EH (cell line): ENCODE measurements at regions not wholly inside any gene's neighbourhood (a gene's known extent, or its start where the extent isn't known, plus 50 kb on each side); places are given as distances from the start of the nearest gene placed in this dataset.

ENCODE experiments used
- DNase-seq: peaks from one replicate; pipeline ENCODE4 v3.0.0-alpha.2; 2015; ENCODE audit warnings: low read depth

DNA sequence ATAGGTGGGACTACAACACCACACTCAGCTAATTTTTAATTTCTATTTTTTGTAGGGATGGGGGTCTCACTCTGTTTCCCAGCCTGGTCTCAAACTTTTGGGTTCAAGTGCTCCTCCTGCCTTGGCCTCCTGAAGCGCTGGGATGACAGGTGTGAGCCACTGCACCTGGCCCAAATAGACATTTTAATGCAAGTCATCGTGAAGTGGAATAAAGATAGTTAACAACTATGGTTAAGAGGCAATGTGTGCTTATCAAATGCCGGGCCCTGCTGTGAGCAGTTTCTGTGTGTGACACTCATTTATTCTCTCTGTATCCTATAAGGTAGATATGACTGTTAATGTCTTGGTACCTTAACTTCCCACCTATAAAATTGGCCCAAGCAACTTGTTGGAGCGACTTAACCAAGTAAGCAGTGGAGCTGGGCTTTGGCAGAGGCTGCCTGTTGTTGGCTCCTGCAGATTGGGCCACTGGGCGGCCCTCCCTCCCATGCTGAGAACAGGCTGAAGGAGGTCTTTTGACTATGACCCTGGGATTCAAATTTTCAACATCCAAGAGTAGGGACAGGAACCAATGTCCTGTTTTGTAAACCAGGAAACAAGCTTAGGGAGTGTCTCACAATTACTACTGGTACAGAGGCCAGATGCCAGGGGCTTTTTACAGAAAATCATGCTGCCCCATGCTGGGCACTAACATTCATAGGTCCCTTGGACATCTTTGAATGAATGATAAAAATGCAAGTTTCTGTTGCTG, 450.7 kb downstream of the TSHZ3 start:
- no peak for DNase-seq

DNA sequence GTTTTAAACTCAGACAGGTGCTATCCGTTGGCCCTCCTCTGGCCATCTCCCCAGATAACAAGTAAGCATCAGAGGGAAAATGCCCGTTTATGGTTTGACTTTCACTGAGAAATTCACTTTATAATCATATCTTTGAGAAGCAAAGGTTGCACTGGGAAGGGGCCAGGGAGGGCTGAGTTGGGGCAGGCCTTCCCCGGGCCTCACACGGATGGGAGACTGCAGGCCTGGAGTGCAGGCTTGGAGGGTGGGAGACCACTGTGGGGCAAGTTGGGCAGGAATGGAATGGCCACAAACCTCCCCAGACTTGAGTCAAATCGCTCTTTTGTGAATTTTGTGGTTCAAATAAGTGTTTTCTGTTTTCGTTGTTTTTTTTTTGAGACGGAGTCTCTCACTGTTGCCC, 451.7 kb downstream of the TSHZ3 start:
- DNase-seq: no peak

DNA sequence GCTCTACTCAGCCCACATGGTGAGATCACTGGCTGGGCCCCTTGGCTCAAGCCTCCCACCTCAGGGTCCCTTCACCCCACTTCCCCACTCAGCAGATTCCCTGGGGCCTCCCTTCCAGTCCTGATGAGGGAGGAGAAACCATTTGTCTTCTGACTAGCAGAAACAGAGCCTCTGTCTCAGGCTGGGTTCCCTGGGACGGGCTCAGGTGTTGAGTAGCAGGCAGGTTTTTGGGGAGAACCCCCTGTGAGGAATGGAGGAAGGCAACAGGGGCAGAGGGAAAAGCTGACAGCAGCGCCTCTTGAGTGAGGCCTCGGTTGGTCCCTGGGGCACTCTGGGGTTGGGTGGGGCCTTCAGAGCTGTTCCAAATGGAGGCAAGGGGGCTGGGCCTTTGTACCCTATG, 452.2 kb downstream of the TSHZ3 start:
- DNase-seq: no peak

DNA sequence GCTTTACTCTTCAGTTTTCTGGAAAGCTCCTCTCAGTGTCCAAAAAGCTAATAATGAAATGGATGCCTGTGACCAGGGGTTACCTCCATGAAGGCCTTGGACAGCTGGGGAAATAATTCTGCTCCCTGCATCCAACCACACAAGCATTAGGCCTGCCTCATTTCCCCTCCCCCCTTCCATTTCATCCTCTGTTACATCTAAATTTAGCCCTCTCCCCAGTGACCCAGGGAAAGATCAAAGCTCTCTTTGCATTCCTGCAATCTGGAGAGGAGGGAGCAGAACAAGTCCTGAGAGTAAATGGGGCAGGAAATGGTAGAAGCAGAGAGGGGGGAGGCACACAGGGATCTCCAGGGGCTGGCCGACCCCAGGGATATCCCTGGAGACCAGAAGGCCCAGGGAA, 452.7 kb downstream of the TSHZ3 start:
- no peak for DNase-seq

DNA sequence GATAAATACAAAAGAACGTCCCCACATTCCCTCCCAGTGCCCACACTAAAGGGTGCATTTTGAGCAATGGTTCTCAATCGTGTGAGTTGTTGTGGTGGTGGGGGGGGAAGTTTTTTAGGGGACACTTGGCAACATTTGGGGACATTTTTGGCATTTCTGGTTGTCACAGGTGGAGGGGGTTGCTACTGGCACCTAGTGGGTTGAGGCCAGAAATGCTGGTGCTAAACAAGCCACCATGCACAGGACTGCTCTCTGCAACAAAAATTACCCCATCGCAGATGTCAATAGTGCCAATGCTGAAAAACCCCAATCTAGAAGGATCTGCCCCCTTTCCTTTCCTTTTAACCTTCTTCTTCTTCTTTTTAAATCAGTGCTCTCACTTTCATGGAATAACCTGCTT, 453.3 kb downstream of the TSHZ3 start:
- no peak for DNase-seq

DNA sequence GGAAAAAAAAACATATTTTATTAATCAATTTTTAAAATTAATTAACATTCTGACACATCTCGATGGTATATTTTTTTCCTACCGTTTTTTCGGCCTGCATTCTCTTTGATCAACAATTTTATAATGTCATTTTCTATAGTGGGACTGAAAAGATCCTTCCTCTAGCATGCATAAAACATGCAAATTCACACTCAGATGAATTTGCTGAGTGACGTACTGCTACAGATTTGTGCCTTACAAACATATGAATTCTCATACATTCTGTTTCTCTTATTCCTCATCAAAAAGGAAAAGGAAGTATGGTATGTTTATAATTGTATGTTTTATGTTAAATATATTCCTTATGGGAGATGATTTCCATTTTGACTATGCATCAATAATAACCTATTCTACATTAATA, 458.2 kb downstream of the TSHZ3 start:
- DNase-seq: no peak

DNA sequence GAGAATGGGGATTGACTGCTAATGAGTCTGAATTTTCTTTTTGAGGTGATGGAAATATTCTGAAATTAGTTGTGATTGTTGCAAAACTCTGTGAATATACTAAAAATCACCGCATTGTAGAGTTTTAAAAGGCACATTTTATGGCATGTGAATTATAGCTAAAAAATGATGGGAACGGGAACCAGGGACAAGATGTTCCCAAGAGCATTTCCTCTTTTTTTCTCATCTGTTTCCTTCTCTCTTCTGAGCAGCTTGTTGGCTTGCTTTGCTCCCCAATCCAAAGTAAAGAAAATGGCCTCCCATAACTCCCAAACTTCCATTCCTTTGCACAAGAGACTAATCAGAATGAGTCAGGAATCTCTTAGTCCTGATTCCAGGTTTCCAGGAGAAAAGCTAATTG, 459.2 kb downstream of the TSHZ3 start:
- DNase-seq: no peak

DNA sequence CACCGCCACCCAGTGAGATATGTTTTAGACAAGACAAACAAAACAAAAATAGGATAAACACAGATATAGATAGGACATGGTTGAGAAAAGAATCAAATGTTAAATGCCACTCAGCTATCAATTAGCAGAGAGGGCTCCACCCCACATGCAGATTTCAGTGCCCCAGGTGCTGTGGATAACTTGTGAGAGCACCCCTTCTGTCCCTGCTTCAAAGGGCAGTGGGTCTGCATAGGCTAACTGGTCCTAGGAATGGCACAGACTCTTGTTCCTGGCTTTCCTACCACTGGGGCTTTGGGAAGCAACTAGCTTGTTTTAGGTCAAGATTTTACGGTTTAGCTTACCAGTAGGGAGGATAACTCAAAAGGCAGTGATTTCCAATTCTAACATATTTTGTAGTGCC, 460.3 kb downstream of the TSHZ3 start:
- DNase-seq: no peak

DNA sequence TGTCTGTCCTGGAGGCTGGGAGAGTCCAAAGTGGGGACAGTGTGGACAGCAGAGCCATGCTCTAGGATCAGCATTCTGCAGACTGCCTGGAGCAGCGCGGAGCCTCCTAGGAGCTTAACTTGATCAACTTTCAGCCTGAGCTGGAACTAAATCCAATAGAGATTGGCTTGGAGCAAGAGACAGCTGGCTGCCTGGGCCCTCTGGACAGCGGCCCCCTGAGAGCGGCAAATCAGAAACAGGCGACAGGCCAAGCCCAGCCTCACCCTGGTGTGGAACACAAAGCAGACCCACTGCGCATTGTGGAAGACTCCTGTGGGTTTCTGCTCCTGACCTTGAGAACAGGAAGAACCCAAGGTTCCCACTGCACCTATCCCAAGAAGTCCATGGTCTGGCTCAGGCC, 462.2 kb downstream of the TSHZ3 start:
- DNase-seq: no peak

DNA sequence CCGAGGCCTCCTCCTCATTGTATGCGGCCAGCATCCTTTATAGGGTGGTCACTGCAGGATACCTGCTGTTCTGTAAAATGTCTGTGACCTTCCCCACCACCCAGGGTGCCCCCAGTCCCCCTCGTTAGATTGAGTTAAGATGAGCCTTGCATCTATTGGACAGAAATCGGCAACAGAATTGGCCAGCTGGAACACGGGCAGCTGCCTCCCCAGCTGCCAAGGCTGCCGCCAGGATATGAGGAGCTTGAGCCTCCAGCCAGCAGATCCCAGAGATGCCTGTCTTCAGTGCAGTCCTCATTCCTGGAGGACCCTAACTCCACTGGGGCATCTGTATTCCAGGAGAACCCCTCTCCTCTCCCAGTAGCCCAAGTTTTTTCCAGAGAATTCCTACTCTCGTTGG, 463.0 kb downstream of the TSHZ3 start:
- no peak for DNase-seq

DNA sequence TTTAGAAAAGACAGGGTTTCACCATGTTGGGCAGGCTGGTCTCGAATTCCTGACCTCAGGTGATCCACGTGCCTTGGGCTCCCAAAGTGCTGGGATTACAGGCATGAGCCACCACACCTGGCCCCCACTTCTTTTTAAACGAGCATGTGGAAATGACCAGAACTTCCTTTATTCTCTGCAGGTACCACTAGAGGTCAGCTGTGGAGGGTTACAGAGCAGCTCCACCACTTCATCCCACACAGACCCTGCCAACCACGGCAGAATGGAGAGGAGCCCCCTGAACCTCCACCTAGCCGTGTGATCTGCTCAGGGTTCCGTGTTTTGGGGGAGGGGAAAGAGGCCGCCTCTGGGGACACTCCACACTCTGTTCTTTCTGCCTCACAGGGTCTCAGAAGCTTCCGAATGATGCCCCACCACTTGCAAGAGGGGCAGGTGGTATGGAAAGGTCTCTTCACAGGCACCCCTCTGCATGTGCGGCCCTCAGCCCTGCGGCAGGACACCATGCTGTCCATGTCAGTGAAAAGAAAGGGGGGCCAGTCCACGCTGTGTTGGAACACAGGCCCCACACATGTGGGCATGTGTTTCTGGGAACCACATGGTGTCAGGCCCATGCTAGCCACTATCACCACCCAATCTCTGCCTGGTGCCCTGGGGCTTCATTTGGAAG, 465.0 kb downstream of the TSHZ3 start:
- DNase-seq: no peak

DNA sequence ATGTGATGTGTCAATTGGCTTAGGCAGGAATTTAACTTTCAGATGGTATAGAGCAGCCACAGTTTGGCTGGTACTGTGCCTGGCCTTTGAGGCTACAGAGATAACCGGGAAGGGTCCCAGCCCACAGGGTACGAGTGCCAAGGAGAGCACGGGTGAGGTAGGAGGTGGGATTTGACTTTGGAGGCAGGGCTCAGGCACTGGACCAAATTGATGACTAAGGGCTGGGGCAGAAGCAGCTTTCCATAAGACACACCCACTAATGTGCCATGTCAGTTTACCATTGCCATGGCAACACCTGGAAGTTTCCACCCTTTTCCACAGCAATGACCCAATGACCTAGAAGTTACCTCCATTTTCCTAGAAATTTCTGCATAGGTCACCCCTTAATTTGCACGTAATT, 466.2 kb downstream of the TSHZ3 start:
- no peak for DNase-seq

DNA sequence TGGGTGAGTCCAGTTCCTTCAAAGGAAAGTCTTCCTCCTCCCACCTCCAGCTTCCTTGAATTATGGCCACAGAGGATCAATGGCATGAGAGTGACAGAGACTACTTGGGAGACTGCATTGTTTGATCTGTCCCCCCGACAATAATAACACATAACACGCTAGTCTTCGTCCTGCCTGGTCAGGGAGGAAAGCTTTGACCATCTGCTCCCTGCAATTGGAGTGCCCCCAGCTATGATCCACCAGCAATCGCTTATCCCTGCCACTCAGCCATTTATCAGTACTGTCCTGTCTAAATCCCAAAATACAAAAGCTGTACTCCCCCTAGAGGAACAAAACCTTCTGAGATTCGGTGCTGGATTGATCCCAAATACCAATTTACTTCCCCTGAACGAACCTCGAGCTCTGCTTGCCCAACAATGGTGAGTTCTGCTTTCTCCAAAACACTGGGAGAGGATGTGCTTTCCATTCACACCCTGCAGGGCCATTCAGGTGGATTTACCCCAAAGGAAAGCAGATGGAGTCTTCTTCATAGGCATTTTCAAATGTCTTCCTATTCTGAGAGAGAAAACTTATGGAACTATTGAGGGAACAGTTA, 466.7 kb downstream of the TSHZ3 start:
- DNase-seq: no peak

DNA sequence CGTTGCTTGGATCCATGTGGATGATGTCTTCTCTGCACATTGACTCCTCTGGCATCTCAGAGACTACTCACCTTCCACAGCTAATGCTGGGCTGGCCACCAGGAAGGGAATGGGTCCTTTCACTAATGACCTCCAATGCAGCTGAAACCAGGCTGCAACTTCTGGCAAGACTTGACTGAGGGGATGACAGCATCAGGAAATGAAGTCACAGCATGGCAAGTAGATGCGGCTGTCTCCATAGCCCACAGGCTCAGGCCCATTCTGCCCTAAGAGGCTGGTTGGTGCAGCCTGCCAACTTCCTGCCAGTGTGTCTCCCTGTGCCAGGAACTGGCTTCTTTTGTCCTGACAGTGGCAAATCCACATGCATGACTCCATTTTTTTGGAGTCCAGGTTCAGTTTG, 467.3 kb downstream of the TSHZ3 start:
- no peak for DNase-seq

DNA sequence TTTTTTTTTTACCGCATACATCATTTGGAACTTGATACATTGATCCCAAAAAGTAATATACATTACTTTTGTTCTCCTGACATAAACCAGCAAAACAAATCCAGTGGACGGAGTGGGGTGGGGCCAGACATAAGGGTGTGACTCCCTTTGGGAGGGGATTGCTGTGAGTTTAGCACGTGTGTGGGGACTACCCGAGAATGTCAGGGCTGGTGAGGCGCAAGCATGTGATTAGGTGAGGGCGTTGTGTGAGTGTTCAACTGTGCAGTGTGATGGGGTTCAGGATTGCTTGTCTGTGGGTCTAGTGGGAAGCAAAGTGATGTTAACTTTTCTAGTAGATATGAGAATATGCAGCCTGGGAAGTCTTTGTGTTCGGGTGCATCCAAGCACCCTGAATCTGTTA, 468.0 kb downstream of the TSHZ3 start:
- no peak for DNase-seq

DNA sequence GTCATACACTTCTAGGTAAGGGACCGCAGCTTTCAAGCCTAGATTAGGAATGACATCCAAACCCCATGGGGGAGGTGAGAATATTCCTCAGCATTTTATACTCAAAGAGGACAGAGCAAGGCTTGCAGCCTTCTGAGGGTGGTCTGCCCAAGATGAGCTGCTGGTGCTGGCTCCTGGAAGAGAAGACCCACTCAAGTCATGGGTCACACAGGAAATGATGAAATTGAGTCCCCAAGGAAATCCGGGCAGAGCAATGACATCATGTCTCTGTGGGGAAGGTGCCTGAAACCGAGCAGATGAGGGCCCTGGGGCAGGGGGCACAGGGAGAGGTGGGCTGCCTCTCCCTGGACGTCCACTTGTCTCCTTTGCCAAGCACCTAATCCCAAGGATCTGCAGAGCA, 468.7 kb downstream of the TSHZ3 start:
- DNase-seq: no peak

DNA sequence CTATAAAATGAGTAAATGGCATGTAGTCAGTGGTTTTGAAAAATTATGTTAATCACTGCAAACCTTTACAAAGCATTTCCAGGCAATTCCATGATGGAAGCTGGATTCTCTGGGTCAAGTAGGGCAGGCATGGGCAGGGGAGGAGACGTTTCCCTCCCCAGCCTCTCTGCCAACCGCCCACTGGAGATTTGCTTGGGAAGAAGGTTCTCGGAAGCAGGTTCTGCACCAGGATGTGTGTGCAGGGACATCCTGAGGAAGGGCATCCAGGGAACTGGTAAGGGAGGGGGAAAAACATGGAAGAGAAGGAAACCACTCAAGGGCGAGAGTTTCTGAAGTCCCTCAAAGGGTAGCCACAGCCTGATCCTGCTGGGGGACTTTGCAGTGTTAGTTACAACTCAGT, 469.1 kb downstream of the TSHZ3 start:
- no peak for DNase-seq

DNA sequence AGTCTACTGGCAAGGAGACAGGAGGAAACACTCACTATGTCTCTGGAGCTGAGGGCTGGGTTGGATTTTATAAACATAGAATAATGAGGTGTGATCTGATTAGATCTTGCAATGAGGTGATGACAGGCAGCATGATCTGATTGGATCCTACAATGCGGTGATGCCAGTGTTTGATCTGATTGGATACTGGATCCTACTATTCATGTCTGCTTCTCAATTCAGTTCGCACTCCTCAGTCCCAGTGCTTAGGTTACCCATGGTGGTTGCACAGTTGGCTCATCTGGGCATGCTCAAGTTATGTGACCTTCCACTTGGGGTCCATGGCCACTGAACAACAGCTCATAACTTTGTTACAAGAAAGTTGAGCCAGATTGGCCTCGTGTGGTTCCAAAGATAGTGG, 469.5 kb downstream of the TSHZ3 start:
- DNase-seq: no peak

DNA sequence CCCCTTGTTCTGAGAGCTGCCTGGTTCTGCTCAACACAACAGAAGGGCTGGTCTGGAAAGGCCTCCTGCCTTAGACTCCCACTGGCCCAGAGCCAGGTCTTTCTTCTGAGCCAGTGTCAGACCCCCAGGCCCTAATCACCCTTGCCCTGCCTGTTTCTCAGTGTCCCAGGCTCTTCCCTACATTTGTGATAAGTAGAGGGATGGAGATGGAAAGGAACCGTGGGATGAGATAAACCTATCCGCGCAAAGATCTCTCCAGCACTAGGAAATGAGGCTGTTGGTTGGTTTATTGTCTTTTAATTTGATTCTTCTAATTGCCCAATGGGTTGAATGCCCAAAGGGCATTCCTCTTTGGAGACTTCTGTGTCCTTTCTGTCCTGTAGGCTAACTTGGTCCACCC, 470.0 kb downstream of the TSHZ3 start:
- DNase-seq: no peak

DNA sequence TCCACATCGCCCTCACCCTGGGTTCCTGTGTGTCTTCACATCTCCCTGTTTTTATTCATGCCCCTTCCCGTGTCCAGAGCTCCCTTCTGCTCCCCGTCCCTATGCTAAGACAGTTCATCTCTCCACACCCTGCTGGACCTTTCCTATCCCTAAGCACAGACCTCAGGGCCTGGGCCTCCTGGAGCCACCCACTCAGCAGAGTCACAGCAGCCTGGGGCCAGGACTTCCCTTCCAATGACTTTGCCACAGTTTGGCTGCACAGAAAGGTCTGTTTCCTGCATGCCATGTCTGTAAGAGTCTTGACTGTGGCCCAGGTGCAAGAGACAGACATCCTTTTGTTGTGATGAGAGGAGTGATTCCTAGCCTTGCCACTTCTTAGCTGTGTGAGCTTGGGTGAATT, 470.7 kb downstream of the TSHZ3 start:
- DNase-seq: no peak

DNA sequence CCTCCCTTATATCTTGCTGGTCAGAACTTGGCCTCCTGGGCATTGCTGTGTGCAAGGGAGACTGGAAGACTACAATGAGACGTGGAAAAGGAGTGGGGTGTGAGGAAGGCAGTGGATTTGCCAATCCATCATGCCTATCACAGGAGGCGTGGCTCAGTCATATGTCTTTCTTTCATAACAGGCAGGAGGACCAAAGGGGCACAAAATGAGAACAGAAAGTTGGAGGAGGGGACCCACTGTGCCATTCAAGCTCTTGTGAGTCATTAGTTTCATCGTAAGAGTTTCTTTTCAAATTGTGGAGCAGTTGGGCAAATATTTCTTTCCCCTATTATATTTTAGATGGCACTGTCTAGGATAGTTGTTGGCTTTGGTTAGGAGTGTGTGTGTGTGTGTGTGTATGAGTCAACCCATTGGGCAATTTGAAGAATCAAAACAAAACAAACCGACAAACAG, 471.5 kb downstream of the TSHZ3 start:
- no peak for DNase-seq

DNA sequence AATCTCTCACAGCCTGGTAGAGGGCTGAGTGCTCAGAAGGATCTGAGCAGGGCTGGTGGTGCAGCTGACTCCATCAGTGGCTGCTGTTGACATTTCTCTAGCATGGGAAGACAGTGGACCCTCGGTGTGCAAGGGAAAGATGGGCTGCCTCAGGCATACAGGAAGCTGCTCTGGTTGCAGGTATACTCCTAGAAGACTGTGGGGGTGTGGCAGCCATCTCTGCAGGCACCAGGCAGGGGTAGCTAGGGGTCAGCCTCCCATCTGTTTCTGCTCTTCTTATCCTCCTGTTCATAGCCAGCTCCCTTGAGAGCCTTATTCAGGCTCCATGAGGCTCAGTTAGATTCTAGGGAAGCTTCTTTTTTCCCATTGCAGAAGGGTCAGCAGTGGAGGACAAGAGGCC, 475.5 kb downstream of the TSHZ3 start:
- DNase-seq: no peak

DNA sequence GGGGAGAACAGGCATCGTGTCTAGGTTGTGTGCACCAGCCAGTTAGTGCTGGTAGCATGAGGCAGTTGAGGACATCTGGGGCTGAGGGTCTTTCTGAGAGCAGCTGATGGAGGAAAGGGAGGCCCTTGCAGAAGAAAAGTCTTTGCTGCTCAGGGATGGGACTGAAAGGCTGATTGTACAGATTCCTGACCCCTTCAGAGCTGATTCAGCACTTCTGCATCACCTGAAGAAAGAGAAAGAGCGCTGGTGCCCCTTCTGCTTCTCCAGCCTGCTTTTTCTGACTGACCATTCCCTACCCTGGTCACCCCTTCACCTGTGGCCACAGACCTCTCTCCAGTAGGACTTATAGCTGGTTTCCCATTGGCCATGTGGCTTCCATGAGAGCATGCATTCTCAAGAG, 476.2 kb downstream of the TSHZ3 start:
- DNase-seq: no peak

DNA sequence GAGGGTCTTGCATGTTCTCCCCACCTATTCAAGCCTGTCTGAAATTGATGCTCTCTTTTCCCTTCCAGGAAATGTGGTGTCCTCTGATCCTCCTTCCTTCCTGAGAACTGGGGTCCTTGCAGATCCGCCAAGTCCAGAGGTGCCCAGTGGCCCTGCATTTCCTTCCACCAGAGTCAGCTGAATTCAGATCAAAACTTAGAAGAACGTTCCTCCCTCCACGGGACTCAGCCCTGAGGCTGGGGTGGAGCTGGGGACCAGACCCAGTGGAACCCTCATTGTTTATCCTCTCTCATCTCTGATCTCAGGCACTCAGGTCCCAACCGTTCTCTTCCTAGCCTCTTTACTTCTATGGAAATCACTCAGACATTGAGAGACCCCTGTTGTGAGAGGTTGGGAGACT, 477.3 kb downstream of the TSHZ3 start:
- DNase-seq: no peak
